Thymus (tissue), 11 donors: ENCODE measurements at regions not wholly inside any gene's neighbourhood (a gene's known extent, or its start where the extent isn't known, plus 50 kb on each side); places are given as distances from the start of the nearest gene placed in this dataset.
"Not testable (repeated sequence)": the region's sequence is repeated elsewhere in the genome, so short reads cannot be mapped to it uniquely, and the experiment has no call there.

Experiments
- DNase-seq, 9 donors: peaks; one replicate each; pipeline ENCODE4 v3.0.0-alpha.2; 2013; ENCODE audit warnings: low spot score in 9 of 9, low read depth in 6 of 9, missing footprints in 1 of 9
- H3K27ac ChIP-seq, 2 donors: one replicate each; pipeline ENCODE4 v1.5.1; 2013; ENCODE audit warnings: control low read depth in 1 of 2, low read depth in 1 of 2, low read length in 1 of 2, mild to moderate bottlenecking in 1 of 2, moderate library complexity in 1 of 2
- H3K27me3 ChIP-seq, 2 donors: one replicate each; pipeline ENCODE4 v1.5.1; 2013; ENCODE audit warnings: low read length in 1 of 2; ENCODE audit not compliant: control insufficient read depth in 2 of 2, insufficient read depth in 1 of 2
- H3K36me3 ChIP-seq, 2 donors: one replicate each; pipeline ENCODE4 v1.5.1; 2013; ENCODE audit warnings: low read length in 1 of 2, mild to moderate bottlenecking in 1 of 2, moderate library complexity in 1 of 2; ENCODE audit not compliant: control insufficient read depth in 2 of 2, insufficient read depth in 2 of 2
- H3K4me1 ChIP-seq, 2 donors: one replicate each; pipeline ENCODE4 v1.5.1; 2013; ENCODE audit warnings: low read length in 2 of 2; ENCODE audit not compliant: control insufficient read depth in 2 of 2, insufficient read depth in 2 of 2
- H3K4me3 ChIP-seq, 2 donors: one replicate each; pipeline ENCODE4 v1.5.1; 2013; ENCODE audit warnings: low read length in 2 of 2, control low read depth in 1 of 2, mild to moderate bottlenecking in 1 of 2
- H3K9me3 ChIP-seq, 2 donors: one replicate each; pipeline ENCODE4 v1.5.1; 2013; ENCODE audit warnings: low read length in 1 of 2, mild to moderate bottlenecking in 1 of 2; ENCODE audit not compliant: control insufficient read depth in 2 of 2, insufficient read depth in 1 of 2
- WGBS: extraction: QIAGEN DNeasy Blood & Tissue Kit; methylation state at CpG from one replicate; pipeline ENCODE4 v1.1.7; 2013; 5-methylcytosine and 5-hydroxymethylcytosine counted together
- donor health status: healthy.

DNA sequence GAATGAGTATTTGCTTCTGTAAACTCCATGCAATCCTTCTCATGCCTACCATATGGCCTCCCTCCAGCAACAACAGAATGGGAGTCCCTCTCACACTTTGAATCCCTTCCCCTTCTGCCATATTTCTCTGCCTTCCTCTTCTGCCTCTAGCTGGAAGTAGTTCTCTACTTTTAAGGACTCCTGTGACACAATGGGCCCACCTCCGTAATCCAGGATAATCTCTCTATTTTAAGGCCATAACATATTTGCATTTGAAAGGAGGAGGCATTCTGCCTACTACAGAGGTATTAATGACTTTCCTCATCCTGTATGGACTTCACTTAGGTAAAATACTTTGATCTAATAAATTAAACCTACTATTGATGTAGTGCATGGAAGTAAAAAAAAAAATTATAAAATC, 155.4 kb upstream of the ITGA1 start:
- H3K4me1 ChIP-seq = no peaks in the 10 kb centered on the region
- H3K9me3 ChIP-seq = no peaks in the 10 kb centered on the region
- H3K36me3 ChIP-seq = no peaks in the 10 kb centered on the region
- 97% methylated on average over 1 of the region's 1 CpG for WGBS
- H3K4me3 ChIP-seq = no peak overlapping the region
- DNase-seq = no peak
- H3K27me3 ChIP-seq = no peaks in the 10 kb centered on the region
- no peak overlapping the region for H3K27ac ChIP-seq

DNA sequence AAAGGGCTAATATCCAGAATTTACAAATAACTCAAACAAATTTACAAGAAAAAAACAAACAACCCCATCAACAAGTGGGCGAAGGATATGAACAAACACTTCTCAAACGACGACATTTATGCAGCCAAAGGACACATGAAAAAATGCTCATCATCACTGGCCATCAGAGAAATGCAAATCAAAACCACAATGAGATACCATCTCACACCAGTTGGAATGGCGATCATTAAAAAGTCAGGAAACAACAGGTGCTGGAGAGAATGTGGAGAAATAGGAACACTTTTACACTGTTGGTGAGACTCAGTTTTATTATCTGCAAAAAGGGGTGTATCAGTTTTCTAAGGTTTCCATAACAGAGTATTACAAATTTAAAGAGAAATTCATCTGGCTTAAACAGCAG, 153.5 kb upstream of the ITGA1 start:
- H3K4me1 ChIP-seq, H3K9me3 ChIP-seq, H3K36me3 ChIP-seq, DNase-seq, H3K27ac ChIP-seq, H3K4me3 ChIP-seq, H3K27me3 ChIP-seq: not testable (repeated sequence)
- WGBS = 94% methylated on average over 4 of the region's 4 CpGs

DNA sequence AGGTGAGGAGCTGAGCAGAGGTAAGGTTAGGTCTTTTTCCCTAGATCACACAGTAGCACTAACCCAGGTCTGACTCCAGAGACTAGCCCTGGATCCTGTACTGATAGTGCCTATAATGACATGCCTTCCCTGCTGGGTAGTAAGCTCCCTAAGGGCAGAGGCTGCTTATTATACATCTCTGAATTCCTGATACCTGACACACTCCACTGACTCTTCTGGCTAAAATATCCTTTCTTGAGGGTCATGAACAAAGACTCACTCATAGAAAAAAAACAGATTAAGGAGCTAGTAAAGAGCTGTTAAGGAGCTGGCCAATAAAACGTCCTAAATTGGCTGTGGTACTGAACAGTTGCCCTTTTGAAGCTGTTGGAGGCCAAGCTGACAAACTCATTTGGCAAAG, 149.0 kb upstream of the ITGA1 start:
- Histone ChIP-seq H3K27ac (no peak overlapping the region), H3K9me3 (no peaks in the 10 kb centered on the region), H3K36me3 (no peaks in the 10 kb centered on the region), H3K4me3 (no peak overlapping the region), H3K4me1 (no peaks in the 10 kb centered on the region), H3K27me3 (no peaks in the 10 kb centered on the region)
- no peak for DNase-seq
- 75% methylated on average over 1 of the region's 1 CpG for WGBS

DNA sequence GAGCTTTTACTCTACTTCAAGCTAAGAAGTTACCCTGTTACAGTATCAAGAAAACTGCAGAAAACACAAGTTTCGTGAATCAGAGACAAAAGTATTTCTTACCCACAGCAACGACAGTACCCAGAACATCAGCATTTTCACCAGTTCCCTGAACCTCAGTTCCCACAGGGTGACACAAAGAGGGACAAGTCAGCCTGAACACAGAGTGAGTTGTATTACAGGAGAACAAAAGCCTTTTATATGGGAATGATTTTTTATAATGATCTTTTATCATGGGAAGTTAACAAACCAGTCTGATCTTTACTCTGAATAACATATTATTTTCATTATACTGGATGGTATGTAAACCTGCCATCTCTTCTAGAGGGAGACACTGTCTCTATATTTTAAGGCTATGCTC, 139.0 kb upstream of the ITGA1 start:
- peaks cover 0 to 3% of the 10 kb centered on the region in 2 donors for H3K9me3 ChIP-seq
- 95% methylated on average over 2 of the region's 2 CpGs for WGBS

DNA sequence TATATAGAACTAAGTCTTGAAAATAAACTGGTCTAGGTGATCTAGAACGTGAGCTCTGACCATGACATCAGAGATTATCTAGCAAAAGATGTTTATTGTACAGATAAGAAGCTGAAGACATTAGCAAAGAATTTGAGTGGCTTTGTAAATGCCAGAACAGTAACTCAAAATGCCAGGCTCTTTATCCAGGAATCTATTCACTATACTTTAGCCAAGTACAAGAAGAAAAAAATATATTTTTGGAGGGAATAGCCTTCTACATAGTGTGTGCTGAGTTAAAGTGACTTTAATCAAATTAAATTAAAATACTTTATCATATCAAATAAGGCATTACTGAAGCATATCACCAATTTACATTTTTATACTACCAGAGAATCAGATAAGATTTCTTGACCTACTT, 132.6 kb upstream of the ITGA1 start:
- DNase-seq = no peak
- WGBS = 91% methylated on average over 1 of the region's 1 CpG
- H3K4me3 ChIP-seq = no peak overlapping the region
- H3K36me3 ChIP-seq = no peaks in the 10 kb centered on the region
- H3K4me1 ChIP-seq = no peaks in the 10 kb centered on the region
- peaks cover 0 to 3% of the 10 kb centered on the region in 2 donors for H3K27me3 ChIP-seq
- H3K27ac ChIP-seq = no peak overlapping the region
- no peaks in the 10 kb centered on the region for H3K9me3 ChIP-seq

More for the DNA sequence above, 139.0 kb upstream of the ITGA1 start:
- Histone ChIP-seq H3K4me3 (no peak overlapping the region), H3K36me3 (no peaks in the 10 kb centered on the region), H3K27ac (no peak overlapping the region), H3K4me1 (no peaks in the 10 kb centered on the region), H3K27me3 (no peaks in the 10 kb centered on the region)
- DNase-seq = no peak

DNA sequence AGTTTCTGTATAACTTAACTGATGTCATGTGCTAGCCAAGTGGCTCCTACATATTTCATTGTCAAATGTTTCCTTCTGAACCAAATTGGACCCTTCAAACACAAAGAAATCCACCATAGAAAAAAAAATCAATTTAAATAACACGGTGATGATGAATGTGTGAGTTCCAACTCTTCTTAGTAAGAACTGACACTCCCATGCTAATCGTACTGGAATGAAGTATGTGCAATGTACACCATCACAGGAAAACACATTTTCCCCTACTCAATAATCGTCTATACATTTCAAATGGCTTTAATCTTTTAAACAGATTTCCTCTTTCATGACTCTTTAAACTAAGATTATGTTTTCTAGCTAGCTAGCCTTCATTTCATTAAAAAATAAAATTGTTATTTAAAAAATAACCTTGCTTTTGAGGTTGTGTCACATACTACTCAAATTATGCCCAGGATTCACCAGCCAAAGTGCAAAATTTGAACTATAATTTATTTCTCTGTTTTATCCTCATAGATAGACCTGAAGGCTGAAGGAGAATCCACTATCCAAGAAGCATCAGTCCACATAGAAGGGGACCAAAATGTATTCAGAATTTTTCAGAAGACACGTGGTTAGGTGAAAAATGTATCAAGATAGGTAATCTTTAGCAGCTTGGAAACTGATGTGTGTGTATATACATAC, 131.0 kb upstream of the ITGA1 start:
- H3K36me3 ChIP-seq = no peaks in the 10 kb centered on the region
- H3K27ac ChIP-seq = no peak overlapping the region
- peaks cover 0 to 3% of the 10 kb centered on the region in 2 donors for H3K27me3 ChIP-seq
- 60% methylated on average over 4 of the region's 4 CpGs for WGBS
- H3K4me3 ChIP-seq = no peak overlapping the region
- no peaks in the 10 kb centered on the region for H3K4me1 ChIP-seq
- DNase-seq = no peak
- no peaks in the 10 kb centered on the region for H3K9me3 ChIP-seq

DNA sequence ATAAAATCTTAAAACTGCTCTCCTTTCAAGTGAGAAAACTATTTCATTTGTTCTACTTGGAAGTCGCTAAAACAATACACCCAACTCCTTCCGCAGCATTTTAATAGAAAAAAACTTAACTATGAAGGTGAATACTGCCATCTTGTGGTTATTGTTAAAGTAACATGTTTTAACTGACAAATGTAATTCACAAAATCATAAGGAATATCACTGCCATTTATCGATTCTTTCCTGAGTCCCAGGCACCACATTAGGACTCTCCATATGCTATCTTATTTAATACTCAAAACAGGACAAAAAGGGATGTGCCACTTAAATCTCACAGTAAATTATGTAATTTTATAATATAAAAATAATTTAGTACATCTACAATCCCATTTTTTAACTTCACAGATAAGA, 130.5 kb upstream of the ITGA1 start:
- no peaks in the 10 kb centered on the region for H3K36me3 ChIP-seq
- H3K9me3 ChIP-seq = no peaks in the 10 kb centered on the region
- no peak overlapping the region for H3K27ac ChIP-seq
- WGBS = 10% methylated on average over 3 of the region's 3 CpGs
- no peaks in the 10 kb centered on the region for H3K4me1 ChIP-seq
- H3K27me3 ChIP-seq = peaks cover 0 to 3% of the 10 kb centered on the region in 2 donors
- H3K4me3 ChIP-seq = no peak overlapping the region
- DNase-seq = peak in 7 of 9 donors; percentile 12 to 69 (median 34)

DNA sequence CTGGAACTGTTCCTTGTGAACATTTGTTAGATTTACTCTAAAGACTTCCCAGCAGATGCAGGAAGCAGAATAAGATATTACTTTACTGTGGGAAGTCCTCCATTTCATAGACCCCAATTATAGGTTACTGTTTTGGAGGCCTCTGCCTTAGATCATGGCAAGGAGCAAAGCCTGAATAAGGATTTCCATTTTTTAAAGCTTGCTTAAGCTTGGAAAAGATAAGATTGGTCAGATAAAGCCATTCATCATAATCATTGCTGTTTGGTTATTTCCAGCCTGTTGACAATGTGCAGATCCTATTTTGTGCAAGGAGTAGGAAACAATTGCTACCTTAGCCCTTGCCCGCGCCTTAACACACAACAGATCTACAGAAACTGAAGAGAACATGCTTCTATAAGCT, 129.5 kb upstream of the ITGA1 start:
- WGBS = over 99% methylated on average over 2 of the region's 2 CpGs
- Histone ChIP-seq H3K27ac (no peak overlapping the region), H3K9me3 (no peaks in the 10 kb centered on the region), H3K36me3 (no peaks in the 10 kb centered on the region), H3K4me1 (no peaks in the 10 kb centered on the region), H3K4me3 (no peak overlapping the region), H3K27me3 (peaks cover 0 to 3% of the 10 kb centered on the region in 2 donors)
- DNase-seq = no peak

DNA sequence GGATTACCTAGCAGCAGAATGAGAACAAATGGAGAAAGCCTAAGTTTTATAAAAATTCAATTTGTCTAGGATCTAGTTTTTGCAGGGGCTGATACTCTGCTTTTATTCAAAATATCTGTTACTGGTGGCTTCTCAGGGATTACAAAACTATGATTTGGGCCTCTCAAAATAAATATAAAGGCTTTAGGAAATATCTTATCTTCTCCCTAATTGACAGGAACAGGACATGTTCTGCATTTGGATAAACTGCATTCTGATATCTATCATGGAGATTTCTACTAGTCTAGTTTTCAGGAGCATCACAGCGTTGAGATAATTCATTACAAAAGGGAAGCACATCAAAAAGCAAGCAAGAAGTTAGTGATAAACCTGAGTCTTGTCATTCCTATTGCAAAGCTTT, 127.1 kb upstream of the ITGA1 start:
- WGBS = 98% methylated on average over 1 of the region's 1 CpG
- no peak overlapping the region for H3K4me3 ChIP-seq

More for the DNA sequence above, 127.1 kb upstream of the ITGA1 start:
- no peaks in the 10 kb centered on the region for H3K36me3 ChIP-seq
- no peak overlapping the region for H3K27ac ChIP-seq
- H3K9me3 ChIP-seq = no peaks in the 10 kb centered on the region
- H3K27me3 ChIP-seq = no peaks in the 10 kb centered on the region
- DNase-seq = no peak
- H3K4me1 ChIP-seq = no peaks in the 10 kb centered on the region
